ENCODE measurements at regions not wholly inside any gene's neighbourhood (a gene's known extent, or its start where the extent isn't known, plus 50 kb on each side); places are given as distances from the start of the nearest gene placed in this dataset.

GRCh38 chr2:220556658-220557057 lies 929.2 kb downstream of the SLC4A3 start:
- no peak overlapping the region for H3K27ac ChIP-seq
- no peak for TF ChIP-seq CTCF (conservative IDR thresholded peaks at IDR 0.05)

- TF ChIP-seq CTCF (conservative IDR thresholded peaks at IDR 0.05): no peak
- H3K27ac ChIP-seq: no peak overlapping the region
Observed at GRCh38 chr2:220560192-220560591, 932.8 kb downstream of the SLC4A3 start.

GRCh38 chr2:220562375-220563140 lies 935.1 kb downstream of the SLC4A3 start:
- no peak for TF ChIP-seq CTCF (conservative IDR thresholded peaks at IDR 0.05)
- no peak overlapping the region for H3K27ac ChIP-seq

GRCh38 chr2:220568296-220568695 lies 940.9 kb downstream of the SLC4A3 start:
- no peak for TF ChIP-seq CTCF (conservative IDR thresholded peaks at IDR 0.05)
- no peak overlapping the region for H3K27ac ChIP-seq

GRCh38 chr2:220569112-220569897 lies 941.9 kb downstream of the SLC4A3 start:
- TF ChIP-seq CTCF (conservative IDR thresholded peaks at IDR 0.05): no peak
- H3K27ac ChIP-seq: no peak overlapping the region

- H3K27ac ChIP-seq: no peak overlapping the region
- TF ChIP-seq CTCF (conservative IDR thresholded peaks at IDR 0.05): no peak
Observed at GRCh38 chr2:220572385-220572784, 945.0 kb downstream of the SLC4A3 start.

GRCh38 chr2:220574038-220574437 lies 946.6 kb downstream of the SLC4A3 start:
- no peak overlapping the region for H3K27ac ChIP-seq
- no peak for TF ChIP-seq CTCF (conservative IDR thresholded peaks at IDR 0.05)

Data from VCaP (cell line).